MM.1S (cell line): ENCODE measurements at regions not wholly inside any gene's neighbourhood (a gene's known extent, or its start where the extent isn't known, plus 50 kb on each side); places are given as distances from the start of the nearest gene placed in this dataset.

Source experiments
- DNase-seq: peaks from one replicate; pipeline ENCODE4 v3.0.0-alpha.2; 2015
- H2AFZ ChIP-seq: fragments of 300-600 bp; sonication (generic); 2 replicates; pipeline ENCODE4 v1.6.0; 2016; ENCODE audit warnings: antibody characterized with exemption, low read length
- H3F3A ChIP-seq: fragments of 300-600 bp; sonication (generic); 2 replicates; pipeline ENCODE4 v1.6.1; 2016; ENCODE audit warnings: mild to moderate bottlenecking, antibody characterized with exemption, low read length, moderate library complexity, mixed read lengths; ENCODE audit not compliant: insufficient read depth
- H3K27ac ChIP-seq: fragments of 300-600 bp; sonication (generic); 2 replicates; pipeline ENCODE4 v1.5.1; 2016; ENCODE audit warnings: mild to moderate bottlenecking, low read length
- H3K27me3 ChIP-seq: fragments of 300-600 bp; sonication (generic); replicated peaks from 2 replicates; pipeline ENCODE4 v1.6.0; 2016; ENCODE audit warnings: low read length; ENCODE audit not compliant: insufficient read depth
- H3K36me3 ChIP-seq: fragments of 300-600 bp; sonication (generic); replicated peaks from 2 replicates; pipeline ENCODE4 v1.6.1; 2016; ENCODE audit warnings: mild to moderate bottlenecking, low read length, mixed read lengths; ENCODE audit not compliant: insufficient read depth
- H3K4me1 ChIP-seq: fragments of 300-600 bp; sonication (generic); 2 replicates; pipeline ENCODE4 v1.6.1; 2016; ENCODE audit warnings: low read length, mixed read lengths
- H3K4me2 ChIP-seq: fragments of 300-600 bp; sonication (generic); 2 replicates; pipeline ENCODE4 v1.6.0; 2016; ENCODE audit warnings: low read depth, low read length
- H3K4me3 ChIP-seq: fragments of 300-600 bp; sonication (generic); 2 replicates; pipeline ENCODE4 v1.5.1; 2016; ENCODE audit warnings: low read length, mixed read lengths
- H3K79me2 ChIP-seq: fragments of 300-600 bp; sonication (generic); 2 replicates; pipeline ENCODE4 v1.6.1; 2016; ENCODE audit warnings: mixed run types, low read length, mixed read lengths
- H3K9ac ChIP-seq: fragments of 300-600 bp; sonication (generic); 2 replicates; pipeline ENCODE4 v1.6.1; 2016; ENCODE audit warnings: low read length, mixed read lengths
- H3K9me2 ChIP-seq: fragments of 300-600 bp; sonication (generic); replicated peaks from 2 replicates; pipeline ENCODE4 v1.6.1; 2016; ENCODE audit warnings: mild to moderate bottlenecking, low read length, mixed read lengths; ENCODE audit not compliant: insufficient read depth
- H3K9me3 ChIP-seq: fragments of 300-600 bp; sonication (generic); replicated peaks from 2 replicates; pipeline ENCODE4 v1.6.1; 2016; ENCODE audit warnings: mild to moderate bottlenecking, low read length, mixed read lengths; ENCODE audit not compliant: insufficient read depth
- H4K20me1 ChIP-seq: fragments of 300-600 bp; sonication (generic); 2 replicates; pipeline ENCODE4 v1.6.1; 2016; ENCODE audit warnings: mild to moderate bottlenecking, low read length, moderate library complexity, mixed read lengths; ENCODE audit not compliant: insufficient read depth
- EZH2 ChIP-seq: fragments of 300-600 bp; sonication (generic); optimal IDR thresholded peaks from 2 replicates; pipeline ENCODE3; 2017; ENCODE audit warnings: low read depth, mild to moderate bottlenecking, antibody characterized with exemption, low read length, mixed read lengths
- EZH2phosphoT487 ChIP-seq: fragments of 300-600 bp; sonication (generic); IDR thresholded peaks from 2 replicates; pipeline ENCODE4 v1.6.1; 2018; ENCODE audit warnings: antibody characterized with exemption, low read length
- TF ChIP-seq, protein P1 (sequence below): fragments of 300-600 bp; sonication (generic); IDR thresholded peaks from 2 replicates; pipeline ENCODE4 v1.5.1; 2016; ENCODE audit warnings: antibody characterized with exemption, low read length, mixed read lengths

DNA sequence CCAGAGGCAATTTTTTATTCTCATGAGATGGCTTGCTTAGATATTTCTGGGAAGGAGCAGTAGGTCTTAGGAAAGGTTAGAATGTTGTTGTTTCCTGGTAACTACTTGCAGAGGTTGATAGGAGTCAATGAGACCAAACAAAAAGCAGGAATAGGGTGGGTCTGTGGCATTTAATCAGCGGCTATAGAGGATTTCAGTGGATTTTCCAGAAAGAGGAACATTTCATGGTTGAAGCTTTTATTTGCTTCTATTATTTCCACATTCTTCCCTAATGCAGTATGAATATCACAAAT, 111.3 kb upstream of the PALMD start:
- Histone ChIP-seq H3K9ac (no peak overlapping the region), H3K27ac (no peak overlapping the region), H3K4me3 (no peak overlapping the region), H3K36me3 (no peaks in the 10 kb centered on the region), H3K4me2 (no peak overlapping the region), H3K79me2 (no peaks in the 10 kb centered on the region), H3K27me3 (no peaks in the 10 kb centered on the region), H3K9me3 (no peaks in the 10 kb centered on the region), H2AFZ (no peak overlapping the region), H3F3A (no peaks in the 10 kb centered on the region), H3K9me2 (no peaks in the 10 kb centered on the region), H4K20me1 (no peaks in the 10 kb centered on the region), H3K4me1 (no peaks in the 10 kb centered on the region)
- DNase-seq: no peak
- TF ChIP-seq, protein P1, sequence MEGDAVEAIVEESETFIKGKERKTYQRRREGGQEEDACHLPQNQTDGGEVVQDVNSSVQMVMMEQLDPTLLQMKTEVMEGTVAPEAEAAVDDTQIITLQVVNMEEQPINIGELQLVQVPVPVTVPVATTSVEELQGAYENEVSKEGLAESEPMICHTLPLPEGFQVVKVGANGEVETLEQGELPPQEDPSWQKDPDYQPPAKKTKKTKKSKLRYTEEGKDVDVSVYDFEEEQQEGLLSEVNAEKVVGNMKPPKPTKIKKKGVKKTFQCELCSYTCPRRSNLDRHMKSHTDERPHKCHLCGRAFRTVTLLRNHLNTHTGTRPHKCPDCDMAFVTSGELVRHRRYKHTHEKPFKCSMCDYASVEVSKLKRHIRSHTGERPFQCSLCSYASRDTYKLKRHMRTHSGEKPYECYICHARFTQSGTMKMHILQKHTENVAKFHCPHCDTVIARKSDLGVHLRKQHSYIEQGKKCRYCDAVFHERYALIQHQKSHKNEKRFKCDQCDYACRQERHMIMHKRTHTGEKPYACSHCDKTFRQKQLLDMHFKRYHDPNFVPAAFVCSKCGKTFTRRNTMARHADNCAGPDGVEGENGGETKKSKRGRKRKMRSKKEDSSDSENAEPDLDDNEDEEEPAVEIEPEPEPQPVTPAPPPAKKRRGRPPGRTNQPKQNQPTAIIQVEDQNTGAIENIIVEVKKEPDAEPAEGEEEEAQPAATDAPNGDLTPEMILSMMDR: no peak
- TF ChIP-seq EZH2: no peak
- no peak for TF ChIP-seq EZH2phosphoT487

DNA sequence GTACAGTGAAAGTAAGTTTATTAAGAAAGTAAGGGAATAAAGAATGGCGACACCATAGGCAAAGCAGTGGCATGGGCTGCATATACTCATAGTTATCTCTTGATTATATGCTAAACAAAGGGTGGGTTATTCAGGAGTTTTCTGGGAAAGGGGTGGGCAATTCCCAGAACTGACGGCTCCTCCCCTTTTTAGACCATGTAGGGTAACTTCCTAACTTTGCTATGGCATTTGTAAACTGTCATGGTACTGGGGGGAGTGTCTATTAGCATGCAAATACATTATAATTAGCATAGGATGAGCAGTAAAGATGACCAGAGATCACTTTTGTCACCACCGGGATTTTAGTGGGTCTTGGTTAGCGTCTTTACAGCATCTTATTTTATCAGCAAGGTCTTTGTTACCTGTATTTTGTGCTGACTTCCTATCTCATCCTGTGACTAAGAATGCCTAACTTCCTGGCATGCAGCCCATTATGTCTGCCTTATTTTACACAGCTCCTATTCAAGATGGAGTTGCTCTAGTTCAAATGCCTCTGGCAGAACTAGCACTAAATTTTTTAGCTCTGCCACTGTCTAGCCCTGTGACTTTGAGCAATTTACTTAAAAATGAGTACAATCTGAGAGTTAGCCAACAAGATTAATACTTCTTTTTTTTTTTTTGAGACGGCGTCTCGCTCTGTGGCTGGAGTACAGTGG, 110.3 kb upstream of the PALMD start:
- no peaks in the 10 kb centered on the region for H3K27me3 ChIP-seq
- H3F3A ChIP-seq: no peaks in the 10 kb centered on the region
- no peaks in the 10 kb centered on the region for H3K9me2 ChIP-seq
- no peaks in the 10 kb centered on the region for H3K79me2 ChIP-seq
- DNase-seq: no peak
- TF ChIP-seq, protein P1: no peak
- TF ChIP-seq EZH2 (no peak), EZH2phosphoT487 (no peak)
- H3K9ac ChIP-seq: no peak overlapping the region
- no peaks in the 10 kb centered on the region for H3K4me1 ChIP-seq
- H3K9me3 ChIP-seq: no peaks in the 10 kb centered on the region
- no peak overlapping the region for H3K27ac ChIP-seq
- H3K4me3 ChIP-seq: no peak overlapping the region
- H2AFZ ChIP-seq: no peak overlapping the region
- H3K36me3 ChIP-seq: no peaks in the 10 kb centered on the region
- no peak overlapping the region for H3K4me2 ChIP-seq
- H4K20me1 ChIP-seq: no peaks in the 10 kb centered on the region

DNA sequence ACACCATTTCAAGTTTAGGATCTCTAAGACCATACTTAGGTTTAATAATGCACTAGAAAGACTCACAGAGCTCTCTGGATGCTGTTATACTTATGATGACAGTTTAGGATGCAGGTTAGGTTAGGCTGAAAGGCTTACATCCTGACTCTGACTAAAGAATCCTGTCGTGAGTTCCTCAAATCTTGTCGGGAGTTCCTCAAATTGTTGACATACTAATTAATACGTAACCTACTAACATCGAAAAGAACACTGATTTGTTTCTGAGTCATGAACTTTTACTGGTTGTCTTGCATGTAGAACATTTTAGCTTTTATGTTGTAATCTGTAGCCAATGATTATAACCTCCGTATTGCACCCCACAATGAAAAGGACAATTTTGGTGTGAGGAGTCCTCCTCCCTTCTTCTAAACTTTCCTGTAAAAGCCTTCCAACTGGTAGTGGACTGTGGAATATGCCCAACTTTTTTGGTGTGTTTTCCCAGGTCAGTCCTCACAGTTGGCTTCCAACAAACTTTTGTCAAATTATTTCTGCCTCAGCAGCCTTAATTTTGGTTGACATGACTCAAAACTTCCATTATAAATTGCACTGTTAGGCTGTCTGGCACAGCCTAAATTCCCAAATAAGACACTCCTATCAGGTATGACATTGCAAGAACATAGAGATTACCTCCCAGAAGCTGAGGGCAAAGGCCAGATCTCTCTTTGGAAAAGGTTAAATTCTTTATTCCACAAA, 107.9 kb upstream of the PALMD start:
- DNase-seq: no peak
- H4K20me1 ChIP-seq: no peaks in the 10 kb centered on the region
- H3K9ac ChIP-seq: no peak overlapping the region
- H3K79me2 ChIP-seq: no peaks in the 10 kb centered on the region
- no peaks in the 10 kb centered on the region for H3K27me3 ChIP-seq
- H3K36me3 ChIP-seq: no peaks in the 10 kb centered on the region
- H3K4me2 ChIP-seq: no peak overlapping the region
- H3K27ac ChIP-seq: no peak overlapping the region
- H3K4me3 ChIP-seq: no peak overlapping the region
- no peaks in the 10 kb centered on the region for H3K4me1 ChIP-seq
- no peaks in the 10 kb centered on the region for H3F3A ChIP-seq
- TF ChIP-seq EZH2phosphoT487 (no peak), EZH2 (no peak)
- TF ChIP-seq, protein P1: no peak
- no peaks in the 10 kb centered on the region for H3K9me3 ChIP-seq
- no peak overlapping the region for H2AFZ ChIP-seq
- H3K9me2 ChIP-seq: no peaks in the 10 kb centered on the region
